KG1 (cell line): ENCODE measurements at regions not wholly inside any gene's neighbourhood (a gene's known extent, or its start where the extent isn't known, plus 50 kb on each side); places are given as distances from the start of the nearest gene placed in this dataset.

Experiments used
- DNase-seq: peaks from one replicate; lab custom pipeline; 2025; lab: John Stamatoyannopoulos, UW

DNA sequence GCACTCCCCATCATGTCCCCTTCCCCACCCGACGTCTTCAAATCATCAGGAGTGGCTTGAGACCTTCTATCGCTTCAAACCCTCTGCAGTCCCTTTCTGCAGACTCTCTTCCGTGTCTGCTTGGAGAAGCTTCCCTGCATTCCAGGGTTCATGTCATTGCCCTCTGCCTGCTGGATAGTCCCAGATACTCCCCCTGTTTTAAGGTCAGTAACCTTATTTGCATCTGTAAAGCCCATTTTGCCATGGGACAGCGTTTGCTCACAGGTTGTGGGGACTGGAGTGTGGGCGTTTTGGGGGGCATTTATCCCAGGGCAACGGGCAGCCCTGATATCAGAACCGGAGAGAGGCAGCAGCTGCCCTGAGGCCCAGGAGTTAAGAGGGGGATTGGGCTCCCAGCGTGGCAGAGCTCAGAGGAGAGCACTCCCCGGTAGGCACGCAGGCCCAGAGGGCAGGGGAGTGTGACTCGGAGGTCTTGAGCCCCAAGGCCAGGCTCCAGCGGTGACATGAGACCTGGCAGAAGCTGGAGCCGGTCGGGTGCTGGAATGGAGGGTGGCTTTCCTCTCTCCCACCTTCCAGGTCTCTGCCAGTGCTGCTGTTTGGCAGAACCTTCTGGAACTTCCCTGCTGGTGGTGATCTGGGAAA lies 73.8 kb downstream of the RTP5 start:
- no peak for DNase-seq

- no peak for DNase-seq
Observed at GRCh38 chr2:241943961-241944575, 74.5 kb downstream of the RTP5 start.

- DNase-seq = no peak
Observed at GRCh38 chr2:241944821-241945220, 75.3 kb downstream of the RTP5 start.

DNA sequence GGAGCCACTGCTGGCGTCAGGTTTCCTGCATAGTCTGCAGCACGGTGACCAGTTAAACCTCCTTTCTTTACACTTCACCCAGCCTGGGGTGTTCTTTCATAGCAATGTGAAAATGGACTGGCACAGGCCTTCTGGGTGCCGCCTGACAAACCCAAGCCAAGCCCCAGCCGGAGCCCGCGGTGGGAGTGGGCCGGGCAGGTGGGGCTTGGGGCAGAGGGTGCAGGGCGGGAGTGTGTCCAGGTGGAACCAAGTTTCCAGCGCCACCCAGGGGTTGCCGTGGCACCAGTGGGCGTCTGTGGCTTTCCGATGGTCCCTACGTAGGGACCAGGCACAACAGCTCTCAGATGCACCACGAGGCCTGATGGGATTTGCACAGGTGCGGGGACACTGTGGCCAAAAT lies 75.8 kb downstream of the RTP5 start:
- no peak for DNase-seq

GRCh38 chr2:241945803-241946202 lies 76.3 kb downstream of the RTP5 start:
- no peak for DNase-seq

GRCh38 chr2:241946306-241947003 lies 76.9 kb downstream of the RTP5 start:
- no peak for DNase-seq

DNA sequence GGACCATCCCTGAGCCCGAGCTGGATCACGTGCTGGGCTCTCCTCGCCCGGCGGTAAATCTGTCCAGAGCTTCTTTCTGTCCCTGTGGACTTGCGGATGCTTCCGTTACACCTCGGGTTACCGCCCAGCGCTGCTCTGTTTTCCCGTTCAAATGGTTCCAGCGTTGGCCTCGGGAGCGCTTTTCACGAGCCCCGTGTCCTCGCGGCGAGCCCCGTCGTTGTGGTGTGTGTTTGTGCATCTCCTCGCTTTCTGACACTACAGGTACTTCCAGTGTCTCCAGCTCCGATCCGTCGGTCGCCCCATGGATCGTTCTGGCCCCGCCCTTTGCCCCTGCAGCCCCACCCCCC lies 77.4 kb downstream of the RTP5 start:
- no peak for DNase-seq

DNA sequence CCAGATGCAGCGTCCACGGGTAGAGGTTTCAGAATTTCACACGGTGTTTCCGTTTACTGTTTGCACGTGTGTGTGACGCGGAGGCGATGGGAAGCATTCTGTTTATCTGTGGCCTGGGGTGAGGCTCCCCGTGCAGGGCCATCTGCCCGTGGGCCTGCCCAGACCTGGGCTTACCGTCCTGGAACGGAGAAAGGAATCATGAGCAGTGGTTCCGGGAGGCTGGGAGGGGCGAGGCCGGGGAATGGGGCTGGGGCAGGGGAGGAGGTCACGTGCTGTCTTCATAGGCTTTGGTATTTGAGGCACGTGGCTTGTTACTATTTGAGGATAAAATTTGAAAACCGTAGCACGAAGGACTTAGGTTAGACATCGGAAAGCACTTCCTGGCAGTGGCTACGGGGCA lies 77.9 kb downstream of the RTP5 start:
- DNase-seq = no peak

GRCh38 chr2:241947876-241948275 lies 78.3 kb downstream of the RTP5 start:
- DNase-seq = no peak

DNA sequence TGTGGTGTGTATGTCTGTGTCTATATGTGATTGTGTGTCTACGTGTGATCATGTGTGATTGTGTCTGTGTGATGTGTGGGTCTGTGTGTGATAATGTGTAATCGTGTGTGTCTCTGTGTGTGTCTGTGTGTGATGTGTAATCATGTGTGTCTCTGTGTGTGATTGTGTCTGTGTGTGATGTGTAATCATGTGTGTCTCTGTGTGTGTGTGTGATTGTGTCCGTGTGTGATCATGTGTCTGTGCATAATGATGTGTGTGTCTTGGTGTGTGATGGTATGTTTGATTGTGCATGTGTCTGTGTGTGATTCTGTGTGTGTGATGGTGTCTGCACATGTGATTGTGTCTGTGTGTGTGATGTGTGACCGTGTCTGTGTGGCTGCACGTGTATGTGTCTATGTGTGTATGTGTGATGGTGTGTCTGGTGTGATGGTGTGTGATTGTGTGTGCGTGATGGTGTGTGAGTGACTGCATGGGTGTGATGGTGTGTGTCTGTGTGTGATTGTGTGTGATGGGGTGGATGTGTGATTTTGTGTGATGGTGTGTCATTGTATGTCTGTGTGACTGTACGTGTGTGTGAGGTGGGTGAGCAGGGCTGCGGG lies 78.9 kb downstream of the RTP5 start:
- no peak for DNase-seq

DNA sequence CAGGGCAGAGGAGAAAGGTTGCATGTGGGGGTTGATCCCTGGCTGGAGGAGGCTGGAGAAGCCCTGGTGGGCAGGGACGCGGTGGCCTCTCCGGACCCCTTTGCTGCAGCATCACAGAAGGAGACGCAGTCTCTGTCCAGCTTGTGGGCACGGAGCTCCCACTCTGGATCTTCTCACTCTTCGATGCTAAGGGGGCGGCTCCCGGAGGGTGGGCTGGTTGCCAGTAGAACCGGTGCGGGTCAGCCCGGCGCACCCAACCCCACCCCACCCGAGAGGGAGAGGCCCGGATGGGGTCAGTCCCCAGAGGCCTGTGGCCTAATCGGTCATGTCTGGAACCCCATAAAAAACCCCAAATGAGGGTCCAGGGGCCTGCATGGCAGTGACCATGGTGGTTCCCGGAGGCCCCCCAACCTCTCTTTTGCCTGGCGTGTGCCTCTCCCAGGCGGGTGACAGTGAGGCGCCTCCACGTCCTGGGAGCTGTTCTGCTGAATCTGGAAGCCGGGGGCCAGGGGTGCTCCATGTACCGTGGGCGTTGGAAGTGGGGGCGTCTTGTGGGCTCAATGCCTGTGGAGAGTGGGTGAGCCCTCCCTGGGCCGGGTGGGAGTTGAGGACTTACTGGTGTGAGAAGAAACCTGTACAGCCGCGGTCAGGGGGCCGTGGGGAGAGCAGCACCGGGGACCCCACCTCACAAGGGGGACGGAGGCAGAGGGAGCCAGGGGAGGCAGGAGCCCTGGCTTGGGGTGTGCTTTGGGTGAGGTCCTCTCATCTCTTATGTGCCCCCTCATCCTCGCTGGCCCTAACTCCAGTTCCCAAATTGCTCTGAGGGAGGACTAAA lies 79.6 kb downstream of the RTP5 start:
- DNase-seq = no peak

DNA sequence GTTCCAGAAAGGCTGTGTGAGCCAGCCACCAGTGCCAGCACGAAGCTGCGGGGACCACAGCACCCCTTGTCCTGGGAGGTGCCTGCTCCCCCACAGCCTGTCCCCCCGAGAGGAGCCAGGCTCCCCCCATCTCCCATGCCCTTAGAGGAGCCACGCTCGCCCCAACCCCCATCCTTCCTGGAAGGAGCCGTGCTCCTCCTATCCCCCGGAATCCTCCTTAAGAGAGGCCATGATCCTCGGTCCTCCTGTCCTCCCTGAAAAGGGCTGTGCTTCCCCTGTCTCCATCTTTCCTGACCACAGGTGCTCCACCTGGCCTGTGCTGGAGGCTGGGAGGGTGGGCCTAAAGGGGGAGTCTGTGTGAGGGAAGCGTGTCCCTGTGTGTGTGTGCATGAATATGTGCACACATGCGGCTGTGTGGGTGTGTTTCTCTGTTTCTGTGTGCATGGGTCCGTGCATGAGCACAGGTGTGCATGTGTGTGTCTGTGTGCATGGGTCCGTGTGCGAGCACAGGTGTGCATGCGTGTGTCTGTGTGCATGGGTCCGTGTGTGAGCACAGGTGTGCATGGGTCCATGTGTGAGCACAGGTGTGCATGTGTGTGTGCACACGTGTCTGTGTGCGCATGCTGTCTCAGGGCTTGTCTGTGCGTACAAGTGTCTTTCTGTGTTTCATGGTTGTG lies 80.3 kb downstream of the RTP5 start:
- no peak for DNase-seq

DNA sequence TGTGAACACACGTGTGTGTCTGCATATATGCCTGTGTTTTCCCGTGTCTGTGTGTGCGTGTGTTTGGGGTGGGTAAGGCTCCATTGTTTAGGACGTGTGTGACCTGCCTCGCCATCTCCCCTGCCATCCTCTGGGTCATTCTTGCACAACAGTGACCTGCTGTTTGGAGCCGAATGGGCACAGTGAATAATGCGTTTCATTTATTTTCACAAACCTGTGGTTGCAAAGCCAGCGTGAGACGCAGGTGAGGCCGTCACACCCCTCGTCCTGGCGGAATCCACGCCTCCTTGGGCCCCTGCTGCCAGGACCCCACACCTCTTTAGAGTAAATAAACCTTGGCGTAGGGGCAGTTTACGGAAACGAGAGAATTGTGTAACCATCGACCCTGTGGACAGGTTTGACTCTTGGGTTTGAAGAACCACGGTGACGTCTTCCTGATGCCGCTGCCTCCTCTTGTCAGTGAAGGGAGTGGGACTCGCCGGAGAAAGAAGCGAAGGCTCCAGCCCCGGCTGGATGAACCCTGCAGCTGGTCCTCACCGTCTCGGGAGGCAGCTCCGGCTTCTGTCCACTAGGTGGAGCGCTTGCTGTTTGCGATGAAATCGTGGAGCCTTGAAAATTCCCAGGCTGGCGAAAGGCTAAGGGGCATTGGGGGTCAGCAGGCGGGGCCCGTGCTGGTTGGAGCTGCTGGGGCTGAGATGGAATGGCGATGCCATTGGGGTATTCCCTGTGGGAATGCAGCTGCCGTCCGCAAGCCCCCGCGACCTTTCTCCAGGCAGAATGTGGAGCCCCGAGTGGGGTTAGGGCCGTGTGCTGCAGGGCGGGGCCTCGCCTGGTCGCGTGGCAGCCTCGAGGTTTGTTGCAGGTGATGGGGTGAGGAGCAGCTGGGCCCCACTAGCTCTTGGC lies 81.1 kb downstream of the RTP5 start:
- DNase-seq = peak; percentile 44

GRCh38 chr2:241951316-241951700 lies 81.8 kb downstream of the RTP5 start:
- DNase-seq = no peak

- no peak for DNase-seq
Observed at GRCh38 chr2:241951920-241952319, 82.4 kb downstream of the RTP5 start.

- no peak for DNase-seq
Observed at GRCh38 chr2:241952816-241953215, 83.3 kb downstream of the RTP5 start.

GRCh38 chr2:241953324-241953928 lies 83.9 kb downstream of the RTP5 start:
- DNase-seq = no peak

- no peak for DNase-seq
Observed at GRCh38 chr2:241956521-241957110, 87.1 kb downstream of the RTP5 start.

DNA sequence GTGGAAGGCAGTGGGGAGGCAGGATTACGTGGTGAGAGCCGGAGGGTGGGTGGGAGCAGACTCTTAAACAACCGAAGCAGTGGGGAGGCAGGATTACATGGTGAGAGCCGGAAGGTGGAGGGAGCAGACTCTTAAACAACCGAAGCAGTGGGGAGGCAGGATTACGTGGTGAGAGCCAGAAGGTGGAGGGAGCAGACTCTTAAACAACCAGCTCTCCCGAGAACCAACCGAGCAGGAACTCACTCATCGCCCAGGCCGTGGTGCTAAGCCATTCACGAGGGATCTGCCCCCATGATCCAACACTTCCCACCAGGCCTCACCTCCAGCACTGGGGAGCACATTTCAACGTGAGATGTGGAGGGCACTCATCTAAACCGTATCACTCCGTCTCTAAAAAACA lies 87.7 kb downstream of the RTP5 start:
- no peak for DNase-seq
